GM12878 (cell line): ENCODE measurements at regions not wholly inside any gene's neighbourhood (a gene's known extent, or its start where the extent isn't known, plus 50 kb on each side); places are given as distances from the start of the nearest gene placed in this dataset.

Source experiments
- ETV6 ChIP-seq, 2 experiments: fragments of 450-650 bp in 1 of 2; IDR thresholded peaks in 1 of 2; conservative IDR thresholded peaks in 1 of 2; 2 replicates each; pipeline ENCODE4 v1.6.1; 2014; ENCODE audit warnings: antibody characterized with exemption in 1 of 2, borderline replicate concordance in 1 of 2, low read depth in 1 of 2, mild to moderate bottlenecking in 1 of 2, moderate library complexity in 1 of 2
- EZH2 ChIP-seq: IDR thresholded peaks from 2 replicates; pipeline ENCODE4 v1.6.1; 2012; ENCODE audit warnings: low read depth, mild to moderate bottlenecking, control low read depth, inconsistent platforms, low read length, borderline replicate concordance; ENCODE audit not compliant: control insufficient read depth
- FOS ChIP-seq: IDR thresholded peaks from 3 replicates; pipeline ENCODE4 v1.6.1; 2011; ENCODE audit warnings: borderline replicate concordance; ENCODE audit not compliant: insufficient read length; ENCODE audit errors: extremely low read depth
- FOXM1 ChIP-seq: IDR thresholded peaks from 2 replicates; pipeline ENCODE4 v1.6.1; 2012; ENCODE audit warnings: low read depth, mild to moderate bottlenecking, inconsistent platforms, low read length, moderate library complexity
- POLR2A ChIP-seq: IDR thresholded peaks from 2 replicates; pipeline ENCODE4 v1.6.1; 2011; ENCODE audit warnings: low read depth, mild to moderate bottlenecking, low read length
- SUPT20H ChIP-seq: IDR thresholded peaks from 2 replicates; pipeline ENCODE4 v1.6.1; 2011; ENCODE audit warnings: low read depth, mild to moderate bottlenecking, low read length, moderate library complexity, borderline replicate concordance; ENCODE audit not compliant: control insufficient read depth
- TF ChIP-seq, protein P1 (sequence below), 3 experiments: IDR thresholded peaks in 2 of 3; conservative IDR thresholded peaks in 1 of 3; 2 replicates each; pipeline ENCODE4 v1.5.1; 2011; ENCODE audit warnings: low read depth in 3 of 3, low read length in 3 of 3, mild to moderate bottlenecking in 3 of 3, control low read depth in 2 of 3, moderate library complexity in 2 of 3, inconsistent platforms in 1 of 3, mixed read lengths in 1 of 3; ENCODE audit not compliant: control insufficient read depth in 2 of 3, insufficient read depth in 1 of 3; ENCODE audit errors: extremely low read depth in 1 of 3

DNA sequence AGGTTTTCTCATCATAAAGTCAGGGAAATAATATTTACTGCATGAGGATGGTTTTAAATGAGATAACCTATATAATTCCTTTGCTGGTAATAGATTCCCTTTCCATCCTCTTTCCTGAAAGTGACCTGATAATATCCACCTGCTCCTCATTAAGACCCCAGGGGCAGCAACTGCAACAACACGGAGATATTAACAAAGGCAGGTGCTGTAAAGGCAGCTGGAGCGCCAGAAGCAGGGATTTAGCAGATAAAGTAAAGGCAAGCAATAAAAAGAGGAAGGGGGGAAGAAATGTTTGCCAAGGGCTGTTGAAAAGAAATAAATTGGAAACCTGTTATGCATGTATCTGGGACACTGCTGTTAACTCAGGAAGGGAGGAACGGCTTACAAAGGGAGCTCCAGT lies 472.6 kb upstream of the KLHL29 start:
- TF ChIP-seq SUPT20H = no peak
- TF ChIP-seq, protein P1, sequence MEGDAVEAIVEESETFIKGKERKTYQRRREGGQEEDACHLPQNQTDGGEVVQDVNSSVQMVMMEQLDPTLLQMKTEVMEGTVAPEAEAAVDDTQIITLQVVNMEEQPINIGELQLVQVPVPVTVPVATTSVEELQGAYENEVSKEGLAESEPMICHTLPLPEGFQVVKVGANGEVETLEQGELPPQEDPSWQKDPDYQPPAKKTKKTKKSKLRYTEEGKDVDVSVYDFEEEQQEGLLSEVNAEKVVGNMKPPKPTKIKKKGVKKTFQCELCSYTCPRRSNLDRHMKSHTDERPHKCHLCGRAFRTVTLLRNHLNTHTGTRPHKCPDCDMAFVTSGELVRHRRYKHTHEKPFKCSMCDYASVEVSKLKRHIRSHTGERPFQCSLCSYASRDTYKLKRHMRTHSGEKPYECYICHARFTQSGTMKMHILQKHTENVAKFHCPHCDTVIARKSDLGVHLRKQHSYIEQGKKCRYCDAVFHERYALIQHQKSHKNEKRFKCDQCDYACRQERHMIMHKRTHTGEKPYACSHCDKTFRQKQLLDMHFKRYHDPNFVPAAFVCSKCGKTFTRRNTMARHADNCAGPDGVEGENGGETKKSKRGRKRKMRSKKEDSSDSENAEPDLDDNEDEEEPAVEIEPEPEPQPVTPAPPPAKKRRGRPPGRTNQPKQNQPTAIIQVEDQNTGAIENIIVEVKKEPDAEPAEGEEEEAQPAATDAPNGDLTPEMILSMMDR (IDR thresholded peaks at IDR 0.05 in 2 of 3, conservative IDR thresholded peaks at IDR 0.05 in 1 of 3; ENCODE audit: control insufficient read depth in 2 of 3, extremely low read depth in 1 of 3, insufficient read depth in 1 of 3, low read depth in 3 of 3, low read length in 3 of 3) = no peak
- TF ChIP-seq POLR2A = no peak
- TF ChIP-seq EZH2 = no peak
- TF ChIP-seq ETV6 (conservative IDR thresholded peaks at IDR 0.05 in 1 of 2, IDR thresholded peaks at IDR 0.05 in 1 of 2; ENCODE audit: borderline replicate concordance in 1 of 2, low read depth in 1 of 2) = no peak
- no peak for TF ChIP-seq FOXM1
- TF ChIP-seq FOS = no peak
